HG02571 (cell line): ENCODE measurements at regions not wholly inside any gene's neighbourhood (a gene's known extent, or its start where the extent isn't known, plus 50 kb on each side); places are given as distances from the start of the nearest gene placed in this dataset.
"Not testable (repeated sequence)": the region's sequence is repeated elsewhere in the genome, so short reads cannot be mapped to it uniquely, and the experiment has no call there.

ENCODE experiments used
- ATAC-seq: cut with Tn5 transposase; IDR thresholded peaks from one replicate; pipeline ENCODE4 v1.9.1; 2021; ENCODE audit warnings: mild to moderate bottlenecking, moderate library complexity; ENCODE audit not compliant: unreplicated experiment

DNA sequence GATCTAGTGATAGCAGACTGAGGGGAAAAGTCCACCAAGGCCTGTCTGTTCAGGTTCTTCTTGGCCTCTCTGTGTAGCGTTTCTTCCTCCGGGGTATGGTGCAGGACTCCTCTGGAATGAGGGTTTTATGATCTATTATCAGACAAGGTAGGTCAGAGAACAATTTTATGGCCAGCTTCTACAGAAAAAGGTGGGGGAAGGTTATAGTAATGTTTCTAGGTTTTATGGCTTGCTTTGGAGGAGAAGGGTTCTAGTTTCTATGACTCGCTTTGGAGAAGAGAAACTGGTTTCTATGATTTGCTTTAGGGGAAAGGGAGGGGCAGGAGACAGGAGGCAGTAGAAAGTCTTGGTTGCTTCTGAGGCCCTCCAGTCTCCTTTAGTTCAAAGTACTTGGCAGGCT lies 144.8 kb upstream of the LAMA2 start:
- no peak for ATAC-seq

DNA sequence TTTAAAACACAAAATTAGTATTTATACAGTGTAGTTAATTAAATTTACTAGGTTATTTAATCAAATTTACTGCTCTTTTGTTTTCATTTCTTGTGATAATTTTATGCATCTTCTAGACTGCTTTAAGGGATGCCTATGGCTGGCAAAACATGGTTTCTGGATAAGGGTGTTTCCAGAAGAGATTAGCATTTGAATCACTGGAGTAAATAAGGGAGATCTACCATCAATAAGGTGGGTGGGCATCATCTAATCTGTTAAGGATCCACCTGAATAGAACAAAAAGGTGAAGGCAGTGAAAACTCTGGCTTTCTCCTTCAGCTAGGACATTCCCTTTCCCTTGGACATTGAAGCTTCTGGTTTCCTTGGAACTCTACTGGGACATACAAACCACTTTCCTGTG lies 146.2 kb upstream of the LAMA2 start:
- no peak for ATAC-seq

DNA sequence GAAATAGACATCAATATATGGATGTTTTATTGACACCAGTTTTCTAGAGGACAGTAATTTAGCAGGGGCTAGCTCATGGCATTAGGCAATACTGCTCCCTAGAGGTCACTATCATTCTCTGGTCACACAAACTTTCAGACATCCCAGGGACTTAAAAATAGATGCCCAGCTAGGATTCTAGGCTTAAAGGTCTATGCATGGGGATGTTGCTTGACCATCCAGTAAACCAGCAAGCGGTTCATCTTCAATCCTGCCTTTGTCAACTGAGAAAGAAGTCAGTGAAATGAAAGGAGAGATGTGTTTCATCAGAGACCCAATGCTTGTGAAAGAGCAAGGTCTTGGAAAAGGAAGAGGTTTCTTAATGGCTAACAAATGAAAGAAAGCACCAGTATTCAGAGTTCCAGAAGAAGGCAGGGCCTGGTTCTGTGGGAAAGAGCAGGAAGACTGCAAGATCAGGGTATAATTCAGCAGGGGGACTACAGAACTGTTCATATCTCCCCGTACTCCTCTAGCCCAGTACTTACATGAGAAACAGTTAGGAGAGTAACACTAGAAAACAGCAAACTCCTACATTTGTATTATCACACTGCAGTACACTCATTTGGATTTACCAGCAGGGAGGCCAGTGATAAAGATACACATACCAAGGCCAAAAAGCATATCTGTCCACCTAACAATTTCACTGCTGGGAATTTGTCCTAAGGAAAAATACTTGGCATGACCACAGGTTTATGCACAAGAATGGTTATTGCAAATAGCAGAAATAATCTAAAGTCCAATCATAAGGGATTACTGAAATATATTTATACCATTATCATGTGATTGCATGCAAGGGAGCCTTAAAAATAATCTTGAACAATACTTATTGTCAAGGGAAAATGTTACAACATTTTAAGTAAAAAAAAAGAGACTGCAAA lies 151.4 kb upstream of the LAMA2 start:
- no peak for ATAC-seq

DNA sequence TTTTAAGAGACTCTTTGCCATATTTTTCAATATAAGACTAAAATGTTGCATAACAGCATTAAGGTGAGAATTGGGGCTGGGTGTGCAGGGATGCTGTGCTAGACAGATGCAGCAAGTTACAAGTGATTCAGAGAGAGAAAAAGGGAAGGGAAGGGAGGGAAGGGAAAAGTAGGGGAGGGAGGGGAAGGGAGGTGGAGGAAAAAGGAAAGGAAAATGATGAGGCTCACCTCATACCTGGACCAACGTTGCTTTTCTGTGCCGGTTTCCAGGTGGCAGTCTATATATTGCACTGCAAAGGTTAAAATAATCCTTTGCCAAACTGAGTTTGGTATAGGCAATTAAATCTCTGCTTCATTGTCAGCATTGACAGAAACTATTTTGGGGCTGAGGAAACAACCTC lies 155.4 kb upstream of the LAMA2 start:
- no peak for ATAC-seq

DNA sequence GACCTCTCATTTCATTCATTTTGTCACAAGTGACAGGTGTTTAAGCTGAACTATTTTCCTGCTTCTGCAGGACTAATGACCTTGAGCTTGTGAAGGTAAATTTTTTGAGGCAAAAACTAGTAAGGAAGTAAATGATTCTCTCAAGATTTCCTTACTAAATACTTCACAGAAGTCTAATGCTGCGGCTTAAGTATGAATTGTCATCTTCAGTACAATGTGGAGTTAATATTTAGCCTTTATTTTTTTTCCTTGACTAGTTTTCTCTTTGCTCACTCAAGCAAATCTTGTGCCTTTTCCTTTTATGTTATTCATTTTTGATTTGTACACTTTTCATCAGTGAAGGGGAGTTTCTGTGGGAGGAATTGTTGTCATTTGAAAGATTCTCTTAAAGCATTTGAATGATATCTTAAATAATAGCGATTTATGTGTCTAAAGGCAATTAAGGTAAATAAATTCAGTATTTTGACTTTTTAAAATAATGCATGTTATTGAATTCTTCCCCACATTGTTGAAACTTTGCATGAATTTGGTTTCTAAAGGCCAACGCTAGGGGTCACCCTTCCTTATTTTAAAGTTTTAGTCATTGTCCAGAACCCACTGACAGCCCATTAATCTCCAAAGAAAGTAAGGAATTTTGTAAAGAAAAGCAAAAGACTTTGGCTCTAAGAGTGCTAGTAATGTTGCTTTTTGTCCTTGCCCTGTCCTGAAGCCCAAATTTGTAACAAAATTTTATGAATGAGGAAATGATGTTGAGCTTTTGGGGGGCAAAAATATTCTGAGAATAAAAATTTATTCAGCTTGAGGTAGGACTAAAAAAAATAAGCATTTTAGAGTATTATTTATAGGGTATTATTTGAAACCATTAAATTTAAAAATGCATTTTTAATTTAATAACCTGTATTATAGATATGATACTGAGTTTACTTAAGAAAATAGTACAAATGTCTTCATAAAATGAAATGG lies 157.4 kb upstream of the LAMA2 start:
- no peak for ATAC-seq

DNA sequence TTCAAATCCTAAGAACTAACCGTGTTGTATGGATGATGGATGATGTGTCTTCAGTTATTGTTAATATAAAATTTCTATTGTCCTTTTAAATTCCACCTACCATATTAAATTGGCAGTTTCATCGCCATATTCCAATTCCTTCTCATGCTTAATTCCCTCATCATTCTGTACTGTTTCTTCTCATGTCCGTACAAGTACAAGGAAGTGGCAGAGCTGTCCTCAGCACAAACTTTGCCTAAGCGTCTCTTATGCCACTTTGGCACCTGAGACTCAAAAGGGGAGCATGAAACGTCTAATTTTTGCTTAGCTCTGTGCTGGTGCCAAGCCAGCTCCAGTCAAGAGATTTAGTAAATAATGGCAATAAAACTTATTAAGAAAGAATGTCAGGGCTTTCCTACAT lies 158.2 kb upstream of the LAMA2 start:
- ATAC-seq = no peak

DNA sequence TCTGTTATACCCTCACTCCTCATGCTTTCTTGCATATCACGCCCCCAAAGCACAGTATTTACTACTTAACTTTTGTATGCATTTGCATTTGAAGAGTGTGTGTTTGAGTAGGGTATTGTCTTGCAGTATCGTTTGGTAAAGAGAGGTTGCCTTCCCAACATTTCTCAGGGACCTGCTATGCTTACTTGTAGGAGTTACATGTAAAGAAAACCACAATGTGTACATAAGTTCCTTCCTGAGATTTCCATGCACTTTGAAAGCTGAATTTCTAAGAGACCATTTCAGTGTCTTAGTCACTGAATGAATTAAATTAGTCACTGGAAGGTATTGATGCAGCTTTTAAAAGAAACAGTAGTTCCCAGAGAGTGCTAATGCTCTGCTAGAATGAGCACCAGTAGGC lies 159.3 kb upstream of the LAMA2 start:
- ATAC-seq = no peak

DNA sequence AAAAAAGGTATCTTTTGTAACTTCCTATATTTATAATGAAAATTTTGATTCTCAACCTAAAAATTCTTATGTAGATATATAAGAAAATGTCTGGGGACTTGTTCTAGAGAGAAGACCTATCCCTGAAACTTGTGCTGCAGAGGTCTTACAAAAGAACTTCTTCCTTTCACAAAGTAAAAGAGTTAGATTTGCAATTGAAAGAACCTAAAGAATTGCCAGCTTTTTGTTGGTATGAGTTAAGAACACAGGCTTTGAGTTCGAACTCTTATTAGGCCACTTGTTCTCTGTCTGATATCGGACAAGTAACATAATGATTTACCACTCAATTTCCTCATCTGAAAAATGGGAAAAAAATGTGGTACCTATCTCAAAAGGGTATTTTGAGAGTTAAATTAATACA lies 162.0 kb upstream of the LAMA2 start:
- no peak for ATAC-seq

DNA sequence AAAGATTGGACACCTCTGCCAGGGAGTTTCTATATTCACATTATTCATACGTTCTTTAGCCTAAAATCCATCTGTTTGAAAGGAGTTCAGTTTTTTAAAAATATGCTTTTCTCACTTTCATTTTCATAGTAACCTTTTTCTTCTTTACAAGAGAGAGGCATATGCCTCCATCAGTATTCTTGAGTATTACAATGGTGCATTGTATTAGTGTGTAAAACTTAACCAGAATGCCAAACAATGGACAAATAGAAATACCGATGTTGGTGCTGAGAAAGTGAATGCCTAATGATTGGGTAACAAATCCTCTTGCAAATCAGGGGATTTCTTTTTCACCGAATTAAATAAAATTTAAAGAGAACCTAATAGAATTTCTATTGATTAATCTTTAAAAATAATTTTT lies 163.2 kb upstream of the LAMA2 start:
- no peak for ATAC-seq

DNA sequence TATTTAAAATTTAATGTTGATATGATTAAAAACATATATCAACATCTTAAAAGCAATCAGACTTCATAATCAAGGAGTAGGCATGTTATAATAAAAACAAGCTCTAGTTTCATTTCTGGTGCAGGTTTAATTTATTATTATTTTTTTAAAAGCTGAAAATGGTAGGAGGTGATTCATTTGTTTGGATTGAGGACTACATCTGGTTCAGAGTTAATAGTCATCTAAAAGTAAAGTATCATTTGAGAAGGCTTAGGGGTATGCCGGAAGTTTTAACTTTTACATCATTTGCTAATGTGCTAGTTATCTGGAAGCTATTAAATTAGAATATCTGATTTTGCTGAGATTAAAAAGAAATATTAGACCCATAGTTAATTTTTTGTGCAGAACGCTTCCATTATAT lies 169.5 kb upstream of the LAMA2 start:
- ATAC-seq = no peak

DNA sequence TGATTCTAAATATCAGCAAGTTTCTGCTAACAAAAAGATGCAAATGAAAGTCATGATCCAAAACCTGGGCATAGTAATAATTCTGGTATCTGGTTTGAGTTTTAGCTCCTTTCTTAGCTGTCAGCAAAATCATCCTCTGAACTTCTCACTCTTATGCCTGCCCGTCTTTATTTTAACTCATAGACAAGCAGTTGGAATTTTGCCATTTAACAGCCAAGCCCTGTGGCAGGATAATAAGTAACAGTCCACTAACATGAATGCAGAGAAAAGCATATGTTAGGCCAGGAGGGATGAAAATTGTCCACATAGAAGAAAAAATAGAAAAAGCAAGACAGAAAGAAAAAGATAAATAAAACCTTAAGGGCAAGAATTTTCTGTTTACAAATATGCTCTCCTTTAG lies 170.0 kb upstream of the LAMA2 start:
- ATAC-seq = no peak

DNA sequence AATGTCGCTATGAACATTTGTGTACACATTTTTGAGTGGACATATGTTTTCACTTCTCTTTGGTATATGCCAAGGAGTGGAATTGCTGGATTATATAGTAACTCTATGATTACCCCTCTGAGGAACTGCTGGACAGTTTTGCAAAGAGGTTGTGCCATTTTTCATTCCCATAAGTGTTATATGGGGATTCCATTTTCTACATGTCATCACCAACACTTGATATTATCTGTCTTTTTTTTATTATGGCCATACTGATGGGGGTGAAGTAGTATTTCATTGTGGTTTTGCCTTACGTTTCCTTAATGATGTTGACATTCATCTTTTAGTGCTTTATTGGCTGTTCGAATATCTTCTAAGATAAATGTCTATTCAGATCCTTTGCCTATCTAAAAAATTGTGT lies 171.8 kb upstream of the LAMA2 start:
- ATAC-seq = no peak

DNA sequence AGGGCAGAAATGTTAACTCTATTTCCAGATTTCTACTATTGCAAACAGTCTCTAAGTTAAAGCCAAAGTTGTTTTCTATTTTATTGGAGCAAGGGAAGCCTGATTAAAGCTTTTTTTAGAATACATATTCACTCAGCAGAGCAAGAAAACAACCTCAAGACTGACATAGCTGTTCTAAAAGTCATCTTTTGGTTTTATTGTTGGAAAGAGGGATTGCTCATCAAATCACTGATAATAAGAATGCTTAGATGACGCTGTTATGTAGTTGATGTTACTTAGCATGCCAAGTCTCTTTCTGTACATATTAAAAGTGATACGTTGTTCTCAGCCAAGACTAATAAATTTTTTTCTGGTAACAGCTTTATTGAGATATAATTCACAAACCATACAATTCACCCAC lies 172.6 kb upstream of the LAMA2 start:
- ATAC-seq = no peak

DNA sequence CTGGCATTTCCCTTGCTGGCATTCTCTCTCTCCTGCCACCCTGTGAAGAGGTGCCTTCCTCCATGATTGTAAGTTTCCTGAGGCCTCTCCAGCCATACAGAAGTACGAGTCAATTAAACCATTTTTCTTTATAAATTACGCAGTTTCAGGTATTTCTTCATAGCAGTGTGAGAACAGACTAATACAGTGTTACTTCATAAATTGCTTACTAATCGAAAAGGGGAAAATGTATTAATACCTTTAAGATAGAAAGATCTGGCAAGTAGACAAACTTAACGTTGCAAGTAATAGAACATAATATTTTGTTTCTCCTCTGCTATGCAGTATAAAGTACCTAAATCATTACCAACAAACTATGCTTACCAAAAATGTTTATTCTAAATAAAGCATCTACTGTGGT lies 178.3 kb upstream of the LAMA2 start:
- ATAC-seq = no peak

DNA sequence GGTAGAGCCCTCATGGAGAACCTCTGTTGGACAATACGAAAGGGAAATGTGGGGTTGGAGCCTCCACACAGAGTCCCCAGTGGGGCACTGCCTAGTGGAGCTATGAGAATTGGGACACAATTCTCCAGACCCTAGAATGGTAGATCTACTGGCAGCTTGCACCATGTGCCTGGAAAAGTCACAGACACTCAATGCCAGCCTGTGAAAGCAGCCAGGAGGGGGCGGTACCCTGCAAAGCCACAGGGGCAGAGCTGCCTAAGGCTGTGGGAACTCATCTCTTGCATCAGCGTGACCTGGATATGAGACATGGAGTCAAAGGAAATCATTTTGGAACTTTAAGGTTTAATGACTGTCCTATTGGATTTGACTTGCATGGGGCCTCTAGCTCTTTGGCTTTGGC lies 179.1 kb upstream of the LAMA2 start:
- not testable (repeated sequence) for ATAC-seq

DNA sequence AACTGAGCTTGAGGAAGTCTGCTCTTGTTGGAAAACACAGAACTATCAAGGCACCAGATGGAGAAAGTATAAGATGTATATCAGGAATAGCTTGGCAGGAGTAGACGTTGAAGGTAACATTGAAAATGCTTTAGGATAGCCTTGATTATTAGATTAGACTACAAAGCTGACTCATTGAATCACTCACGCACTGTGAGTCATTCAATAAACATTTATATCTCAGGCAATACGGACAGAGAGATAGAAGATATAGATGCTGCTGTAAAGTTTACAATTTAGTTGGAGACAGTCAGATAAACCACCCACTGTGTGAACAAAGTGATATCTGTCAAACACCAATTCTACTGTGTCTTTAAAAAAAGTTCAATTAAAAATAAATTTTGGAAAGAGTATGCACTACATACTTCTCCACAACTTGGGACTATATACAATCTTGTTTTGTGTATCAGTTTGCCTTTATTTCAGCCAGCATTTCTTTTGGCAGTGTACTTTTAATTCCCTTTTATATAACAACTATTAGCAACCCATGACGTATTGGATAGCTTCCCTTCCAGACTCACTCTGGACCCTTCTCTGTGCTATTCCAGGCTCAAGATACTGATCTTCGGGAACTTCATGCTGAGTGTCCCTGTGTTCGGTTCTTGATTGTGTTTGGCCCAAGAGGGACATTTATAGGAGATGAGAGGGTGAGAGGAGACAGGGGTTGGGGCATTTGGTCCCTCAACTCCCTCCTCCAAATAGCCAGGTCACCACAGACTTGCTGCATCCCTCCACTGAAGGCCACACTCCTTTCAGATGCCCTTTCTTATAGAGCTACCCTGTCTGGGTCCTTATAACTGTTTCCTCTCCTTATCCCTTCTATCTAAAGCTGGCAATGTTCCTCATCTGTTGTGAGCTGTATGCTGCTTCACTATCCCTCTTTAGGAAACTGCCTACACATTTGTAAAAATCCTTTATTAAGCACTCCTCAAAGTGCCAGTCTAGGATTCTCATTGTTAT lies 176.6 kb upstream of the PTPRK start:
- ATAC-seq = no peak

DNA sequence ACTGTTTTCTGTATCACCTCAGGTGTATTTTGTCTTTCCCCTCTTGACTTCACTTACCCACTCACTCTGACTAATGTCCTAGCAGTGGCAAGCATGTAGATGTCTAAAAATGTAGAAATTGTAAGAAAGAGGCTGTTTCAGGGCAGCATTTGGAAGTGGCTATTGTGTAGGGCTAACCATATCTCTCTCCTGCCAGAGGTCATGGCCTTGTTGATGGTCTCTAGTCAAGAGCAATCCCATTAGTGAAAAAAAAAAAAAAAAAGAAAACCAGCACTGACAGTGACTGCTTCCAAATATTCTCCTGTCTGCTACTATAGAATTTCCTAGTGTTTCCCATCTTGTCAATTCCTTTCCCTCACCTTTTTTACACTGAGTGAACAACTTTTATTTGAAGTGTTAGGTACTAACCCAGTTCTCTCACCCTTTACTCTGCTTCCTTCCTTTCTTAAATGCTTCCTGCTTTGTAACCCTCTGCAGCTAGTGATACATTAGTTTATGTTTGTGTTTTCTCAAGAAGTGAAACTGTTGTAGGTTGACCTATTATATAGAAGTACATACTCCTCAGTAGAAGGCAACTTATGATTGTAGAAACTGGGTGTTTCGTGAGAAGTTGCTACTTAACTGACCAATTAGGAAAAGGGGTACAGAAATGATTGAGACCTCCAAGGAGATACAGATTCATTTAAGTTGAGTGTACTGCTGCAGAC lies 174.1 kb upstream of the PTPRK start:
- no peak for ATAC-seq

DNA sequence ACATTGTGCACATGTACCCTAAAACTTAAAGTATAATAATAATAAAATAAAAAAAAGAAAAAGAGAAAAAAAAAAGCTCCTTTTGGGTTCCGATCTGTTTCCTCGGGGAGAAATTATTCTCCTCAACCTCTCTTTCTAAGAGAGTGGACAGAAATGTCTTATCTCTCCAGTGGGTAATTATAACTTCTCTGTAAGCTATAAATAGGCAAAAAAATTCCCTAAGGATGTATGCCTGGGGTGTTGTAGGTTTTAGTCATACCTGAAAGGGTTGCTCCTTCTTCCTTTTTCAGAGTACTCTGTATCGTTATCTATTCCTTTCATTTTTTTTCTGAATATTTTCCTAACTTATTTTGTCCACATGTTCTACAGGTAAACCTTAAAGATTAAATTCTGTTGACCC lies 169.7 kb upstream of the PTPRK start:
- ATAC-seq = no peak

DNA sequence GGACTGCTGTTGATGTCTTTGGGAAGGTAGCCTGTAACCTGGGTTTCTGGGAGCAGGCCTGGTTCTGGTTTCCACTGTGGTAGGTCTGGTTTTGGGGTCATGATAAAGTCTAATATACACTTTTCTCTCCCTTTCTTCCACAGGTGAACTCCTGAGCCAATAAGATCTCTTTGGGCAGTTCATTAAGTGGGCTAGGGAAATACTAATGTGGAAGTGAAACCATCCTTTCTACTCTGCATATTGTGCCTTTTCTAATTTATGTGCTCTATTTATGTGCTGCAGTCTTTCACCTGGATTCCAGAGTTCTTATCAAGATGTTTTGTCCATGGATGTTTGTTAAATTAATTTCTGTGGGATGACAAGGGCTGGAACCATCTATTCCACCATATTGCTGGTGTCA lies 165.7 kb upstream of the PTPRK start:
- no peak for ATAC-seq

DNA sequence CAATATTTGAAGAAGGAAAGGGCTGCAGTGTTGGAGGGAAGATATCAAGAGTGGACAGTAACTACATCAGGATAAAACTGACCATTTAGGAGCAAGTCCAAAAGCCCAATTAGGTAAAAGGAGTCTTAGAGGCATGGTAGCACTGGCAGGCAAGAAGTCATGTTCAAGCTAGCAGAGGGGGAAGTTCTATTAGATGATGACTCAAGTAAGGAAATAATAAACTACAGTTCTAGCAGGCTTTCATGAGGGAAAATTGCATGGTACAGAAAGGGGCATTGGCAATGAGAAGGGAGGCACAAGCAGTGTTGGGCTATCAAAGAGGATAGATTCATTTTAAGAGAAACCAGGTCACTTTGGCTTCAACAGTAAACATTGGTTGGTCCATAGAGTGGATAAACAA lies 156.1 kb upstream of the PTPRK start:
- ATAC-seq = no peak
